CD14-positive monocyte (primary cell): ENCODE measurements at regions not wholly inside any gene's neighbourhood (a gene's known extent, or its start where the extent isn't known, plus 50 kb on each side); places are given as distances from the start of the nearest gene placed in this dataset.

Source experiments
- DNase-seq, 3 donors: peaks; one replicate each; pipeline ENCODE4 v3.0.0-alpha.2; 2011 to 2022
- H2AFZ ChIP-seq: 2 replicates; pipeline ENCODE4 v1.6.0; 2012; ENCODE audit warnings: mild to moderate bottlenecking, low read depth, low read length, inconsistent platforms; ENCODE audit not compliant: insufficient read depth, poor library complexity, severe bottlenecking
- H3K27ac ChIP-seq, 2 donors: 1 replicate in 1 of 2; 2 replicates in 1 of 2; pipeline ENCODE4 v1.5.1; 2012 to 2013; ENCODE audit warnings: low read length in 2 of 2, control low read depth in 1 of 2, inconsistent platforms in 1 of 2, low read depth in 1 of 2, mild to moderate bottlenecking in 1 of 2
- H3K27me3 ChIP-seq, 2 donors: one replicate each; pipeline versions ENCODE4 v1.6.0 to v1.6.1; 2011 to 2013; ENCODE audit warnings: low read length in 2 of 2; ENCODE audit not compliant: control insufficient read depth in 2 of 2, insufficient read depth in 2 of 2
- H3K36me3 ChIP-seq, 2 donors: replicated peaks in 1 of 2; 1 replicate in 1 of 2; 2 replicates in 1 of 2; pipeline versions ENCODE4 v1.5.1 to v1.6.1; 2012 to 2013; ENCODE audit warnings: low read length in 2 of 2, control low read depth in 1 of 2, inconsistent platforms in 1 of 2, mild to moderate bottlenecking in 1 of 2; ENCODE audit not compliant: insufficient read depth in 2 of 2, control insufficient read depth in 1 of 2
- H3K4me1 ChIP-seq, 2 donors: 1 replicate in 1 of 2; 2 replicates in 1 of 2; pipeline versions ENCODE4 v1.5.1 to v1.6.1; 2012 to 2013; ENCODE audit warnings: low read length in 2 of 2, control low read depth in 1 of 2, inconsistent platforms in 1 of 2, mild to moderate bottlenecking in 1 of 2, moderate library complexity in 1 of 2; ENCODE audit not compliant: insufficient read depth in 2 of 2, control insufficient read depth in 1 of 2
- H3K4me2 ChIP-seq: replicated peaks from 2 replicates; pipeline ENCODE3; 2012; ENCODE audit warnings: low read length, moderate library complexity, mild to moderate bottlenecking; ENCODE audit not compliant: poor library complexity, severe bottlenecking; ENCODE audit errors: extremely low read depth
- H3K4me3 ChIP-seq, 3 experiments: fragments of 200-600 bp in 1 of 3; sonication (generic) in 1 of 3; replicated peaks in 1 of 3; 1 replicate in 2 of 3; 2 replicates in 1 of 3; pipeline ENCODE4 v1.5.1; 2011 to 2013; ENCODE audit warnings: low read length in 3 of 3, mild to moderate bottlenecking in 3 of 3, control low read depth in 2 of 3, low read depth in 2 of 3, inconsistent platforms in 1 of 3, moderate library complexity in 1 of 3
- H3K79me2 ChIP-seq: 2 replicates; pipeline ENCODE4 v1.6.0; 2012; ENCODE audit warnings: mild to moderate bottlenecking, control low read depth, inconsistent platforms, low read length, moderate library complexity; ENCODE audit not compliant: insufficient read depth
- H3K9ac ChIP-seq: 2 replicates; pipeline ENCODE4 v1.6.0; 2017; ENCODE audit warnings: low read length, mild to moderate bottlenecking; ENCODE audit not compliant: insufficient read depth, poor library complexity, severe bottlenecking
- H3K9me3 ChIP-seq, 2 donors: replicated peaks in 1 of 2; 1 replicate in 1 of 2; 2 replicates in 1 of 2; pipeline versions ENCODE4 v1.5.1 to v1.6.1; 2012 to 2013; ENCODE audit warnings: low read length in 2 of 2, control low read depth in 1 of 2; ENCODE audit not compliant: control insufficient read depth in 1 of 2, insufficient read depth in 1 of 2
- H4K20me1 ChIP-seq: 2 replicates; pipeline ENCODE4 v1.6.0; 2012; ENCODE audit warnings: mild to moderate bottlenecking, low read length, control low read depth, moderate library complexity; ENCODE audit not compliant: insufficient read depth
- H3K27ac Mint-ChIP-seq, 7 donors: one replicate each; pipeline ENCODE4 v1.8.0; 2020; ENCODE audit warnings: mild to moderate bottlenecking in 7 of 7, mixed read lengths in 7 of 7, moderate library complexity in 6 of 7, inconsistent platforms in 2 of 7
- H3K27me3 Mint-ChIP-seq, 3 donors: one replicate each; pipeline ENCODE4 v1.8.0; 2021 to 2022; ENCODE audit warnings: low read depth in 3 of 3, mild to moderate bottlenecking in 3 of 3, mixed read lengths in 3 of 3, moderate library complexity in 3 of 3, inconsistent platforms in 1 of 3
- H3K36me3 Mint-ChIP-seq, 2 donors: one replicate each; pipeline ENCODE4 v1.8.0; 2020; ENCODE audit warnings: mixed read lengths in 2 of 2, inconsistent platforms in 1 of 2, mild to moderate bottlenecking in 1 of 2
- H3K4me1 Mint-ChIP-seq: one replicate; pipeline ENCODE4 v1.8.0; 2020; ENCODE audit warnings: mild to moderate bottlenecking, mixed read lengths
- H3K4me3 Mint-ChIP-seq, 2 donors: one replicate each; pipeline ENCODE4 v1.8.0; 2020; ENCODE audit warnings: mild to moderate bottlenecking in 2 of 2, mixed read lengths in 2 of 2, moderate library complexity in 1 of 2
- H3K9me3 Mint-ChIP-seq, 7 donors: one replicate each; pipeline ENCODE4 v1.8.0; 2020 to 2022; ENCODE audit warnings: mixed read lengths in 7 of 7, mild to moderate bottlenecking in 6 of 7, moderate library complexity in 6 of 7, inconsistent platforms in 2 of 7
- CTCF ChIP-seq: fragments of 200-600 bp; IDR thresholded peaks from one replicate; pipeline ENCODE4 v1.8.0; 2022; ENCODE audit warnings: antibody characterized with exemption, mild to moderate bottlenecking
- WGBS: methylation state at CpG from one replicate; pipeline ENCODE4 v1.1.5; 2013; ENCODE audit warnings: missing lambda C conversion rate; ENCODE audit not compliant: insufficient coverage; 5-methylcytosine and 5-hydroxymethylcytosine counted together
- intact Hi-C, 2 donors: fragments of 100-400 bp; cut with micrococcal nuclease; formaldehyde crosslinking; loops; one replicate each; pipeline versions ENCODE4 v1.15.0 to v1.15.1; 2023

- intact Hi-C loops: no loop called here
- Histone ChIP-seq H3K9ac (no peak overlapping the region), H4K20me1 (no peaks in the 10 kb centered on the region), H3K27ac (no peak overlapping the region), H3K27me3 (no peaks in the 10 kb centered on the region), H3K4me3 (no peak overlapping the region), H3K9me3 (no peaks in the 10 kb centered on the region), H3K36me3 (no peaks in the 10 kb centered on the region), H2AFZ (no peak overlapping the region), H3K79me2 (no peaks in the 10 kb centered on the region), H3K4me1 (no peaks in the 10 kb centered on the region), H3K4me2 (no peak overlapping the region)
- Mint-ChIP-seq H3K4me1 (peaks cover 8% of the 10 kb centered on the region), H3K9me3 (peaks cover 0 to 3% (median 0%) of the 10 kb centered on the region in 7 donors), H3K27me3 (peaks cover 0 to 3% (median 0%) of the 10 kb centered on the region in 3 donors), H3K36me3 (no peaks in the 10 kb centered on the region), H3K4me3 (no peak overlapping the region), H3K27ac (no peak overlapping the region)
- TF ChIP-seq CTCF: no peak
- WGBS: no CpG with 5 or more reads among the region's 3 CpGs
- DNase-seq: no peak
Measured at GRCh38 chr15:91589360-91589759, 264.1 kb upstream of the SLCO3A1 start.

- no peaks in the 10 kb centered on the region for H4K20me1 ChIP-seq
- no peak overlapping the region for H2AFZ ChIP-seq
- Mint-ChIP-seq H3K4me1 (peaks cover 8% of the 10 kb centered on the region), H3K4me3 (no peak overlapping the region), H3K9me3 (no peaks in the 10 kb centered on the region), H3K27me3 (peaks cover 0 to 1% (median 0%) of the 10 kb centered on the region in 3 donors), H3K36me3 (no peaks in the 10 kb centered on the region), H3K27ac (no peak overlapping the region)
- TF ChIP-seq CTCF: no peak
- no CpG with 5 or more reads among the region's 2 CpGs for WGBS
- no peaks in the 10 kb centered on the region for H3K36me3 ChIP-seq
- H3K9me3 ChIP-seq: no peaks in the 10 kb centered on the region
- no peaks in the 10 kb centered on the region for H3K79me2 ChIP-seq
- intact Hi-C loops: no loop called here
- no peaks in the 10 kb centered on the region for H3K27me3 ChIP-seq
- H3K27ac ChIP-seq: no peak overlapping the region
- H3K4me2 ChIP-seq: no peak overlapping the region
- no peaks in the 10 kb centered on the region for H3K4me1 ChIP-seq
- H3K9ac ChIP-seq: no peak overlapping the region
- DNase-seq: no peak
- no peak overlapping the region for H3K4me3 ChIP-seq
Measured at GRCh38 chr15:91592567-91592966, 260.9 kb upstream of the SLCO3A1 start.
